Frontal cortex (tissue), 3 donors: ENCODE measurements at regions not wholly inside any gene's neighbourhood (a gene's known extent, or its start where the extent isn't known, plus 50 kb on each side); places are given as distances from the start of the nearest gene placed in this dataset.

ENCODE experiments used
- DNase-seq, 2 donors: peaks; one replicate each; pipeline ENCODE4 v3.0.0; 2012; ENCODE audit warnings: low spot score in 2 of 2
- FAIRE-seq: peaks from 2 replicates; lab custom pipeline; 2012; peaks lifted over from hg19 to GRCh38; lab: Jason Lieb, UNC
- donor health status: control.
- donor health status: control.
- donor health status: control.

DNA sequence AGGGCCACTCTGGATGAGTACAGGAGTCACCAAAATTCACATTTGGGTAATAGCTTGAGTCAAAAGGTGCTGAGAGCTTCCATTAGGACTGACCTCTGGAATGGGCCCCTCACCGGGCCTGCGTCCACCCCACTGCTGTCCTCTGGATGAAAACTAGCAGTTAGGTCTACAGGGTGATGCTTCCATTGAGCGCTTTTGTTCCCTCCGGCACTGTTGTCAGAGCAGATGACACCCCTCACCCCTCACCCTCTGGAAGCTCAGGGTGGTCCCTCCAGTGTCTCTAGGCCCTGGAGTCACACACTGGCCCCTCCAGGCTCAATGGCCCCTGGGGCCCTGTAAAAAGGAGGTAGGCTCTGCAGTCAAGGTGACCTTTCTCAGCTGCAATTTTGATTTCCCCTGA, 187.8 kb upstream of the GPR12 start:
- FAIRE-seq (no peak), DNase-seq (no peak)

GRCh38 chr13:26946684-26947343, 186.2 kb upstream of the GPR12 start:
- FAIRE-seq = no peak
- peak; percentile 29 to 57 for DNase-seq

DNA sequence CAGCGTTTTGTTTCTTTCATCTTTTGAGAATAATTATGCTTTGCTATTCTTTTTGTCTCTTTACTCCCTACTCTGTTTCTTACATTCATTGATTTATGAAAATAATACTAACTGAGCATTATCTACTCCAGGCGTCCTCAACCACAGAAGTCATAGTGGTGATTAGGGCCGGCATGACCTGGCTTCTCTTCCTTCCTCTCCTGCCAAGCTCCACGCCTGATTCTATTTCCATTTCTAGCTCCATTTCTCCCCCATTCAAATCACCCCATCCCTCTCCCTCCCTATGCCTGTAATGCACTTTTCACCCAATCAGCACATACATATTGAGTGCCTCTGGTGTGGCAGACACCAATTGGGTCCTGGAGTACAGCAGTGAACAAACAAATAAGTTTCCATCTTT, 183.2 kb upstream of the GPR12 start:
- DNase-seq (no peak), FAIRE-seq (no peak)

GRCh38 chr13:26942184-26942583, 181.6 kb upstream of the GPR12 start:
- DNase-seq = no peak
- FAIRE-seq = no peak

DNA sequence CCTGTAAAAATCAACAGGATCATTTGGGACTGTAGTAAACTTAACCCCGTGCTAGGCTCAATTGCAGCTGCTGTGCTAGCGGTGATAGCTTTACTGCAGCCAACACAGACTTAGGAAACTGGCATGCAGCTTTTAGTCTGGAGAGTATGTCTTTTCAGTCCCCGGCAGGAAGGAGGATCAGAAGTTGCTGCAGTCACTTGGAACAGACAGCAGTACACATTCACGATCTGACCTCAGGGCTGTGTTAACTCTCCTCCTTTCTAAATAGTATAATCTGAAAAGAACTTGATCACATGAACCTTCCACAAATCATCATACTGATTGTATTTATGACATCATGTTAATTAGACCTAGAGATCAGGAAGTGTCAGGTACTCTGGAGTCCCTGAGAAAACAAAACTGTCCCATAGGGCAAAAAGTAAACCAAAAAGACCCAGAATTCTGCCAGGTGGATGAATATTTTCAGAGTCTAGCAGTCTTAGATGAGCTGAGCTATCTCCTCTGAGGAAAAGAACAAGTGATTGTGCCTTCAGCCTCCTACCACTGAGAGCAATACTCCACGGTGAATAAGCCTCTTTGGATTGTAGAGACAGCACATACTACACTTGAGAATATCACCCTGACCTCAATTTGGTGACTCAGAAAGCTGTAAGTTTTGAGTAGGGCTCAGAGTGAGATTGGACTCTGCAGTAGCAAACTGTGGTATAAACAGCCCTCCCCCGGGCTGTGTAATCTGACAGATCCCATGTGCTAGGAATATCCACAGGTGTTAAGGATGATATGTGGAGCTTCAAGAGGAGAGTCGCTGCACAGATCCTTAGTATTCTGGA, 181.0 kb upstream of the GPR12 start:
- FAIRE-seq (no peak), DNase-seq (no peak)

DNA sequence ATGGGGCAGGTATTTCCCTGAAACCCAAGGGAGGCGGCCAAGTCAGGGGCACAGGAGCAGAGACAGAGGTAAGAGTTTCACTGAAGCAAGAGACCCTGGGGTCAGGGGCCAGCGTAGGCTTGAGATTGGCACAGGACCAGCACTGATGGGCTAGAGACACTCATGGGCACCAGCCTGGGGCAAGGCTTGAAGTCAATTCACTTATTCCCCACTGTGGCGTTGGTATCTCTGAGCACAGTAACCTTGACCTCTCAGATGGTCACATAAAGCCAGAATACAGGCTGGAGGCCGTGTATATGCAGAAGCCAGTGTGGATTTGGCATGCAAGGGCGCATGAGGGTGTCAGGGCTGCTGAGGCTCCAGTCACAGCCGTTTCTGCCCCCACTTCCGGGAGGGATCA, 173.5 kb upstream of the GPR12 start:
- DNase-seq (no peak), FAIRE-seq (no peak)

GRCh38 chr13:26932465-26932864, 171.9 kb upstream of the GPR12 start:
- DNase-seq (no peak), FAIRE-seq (no peak)

DNA sequence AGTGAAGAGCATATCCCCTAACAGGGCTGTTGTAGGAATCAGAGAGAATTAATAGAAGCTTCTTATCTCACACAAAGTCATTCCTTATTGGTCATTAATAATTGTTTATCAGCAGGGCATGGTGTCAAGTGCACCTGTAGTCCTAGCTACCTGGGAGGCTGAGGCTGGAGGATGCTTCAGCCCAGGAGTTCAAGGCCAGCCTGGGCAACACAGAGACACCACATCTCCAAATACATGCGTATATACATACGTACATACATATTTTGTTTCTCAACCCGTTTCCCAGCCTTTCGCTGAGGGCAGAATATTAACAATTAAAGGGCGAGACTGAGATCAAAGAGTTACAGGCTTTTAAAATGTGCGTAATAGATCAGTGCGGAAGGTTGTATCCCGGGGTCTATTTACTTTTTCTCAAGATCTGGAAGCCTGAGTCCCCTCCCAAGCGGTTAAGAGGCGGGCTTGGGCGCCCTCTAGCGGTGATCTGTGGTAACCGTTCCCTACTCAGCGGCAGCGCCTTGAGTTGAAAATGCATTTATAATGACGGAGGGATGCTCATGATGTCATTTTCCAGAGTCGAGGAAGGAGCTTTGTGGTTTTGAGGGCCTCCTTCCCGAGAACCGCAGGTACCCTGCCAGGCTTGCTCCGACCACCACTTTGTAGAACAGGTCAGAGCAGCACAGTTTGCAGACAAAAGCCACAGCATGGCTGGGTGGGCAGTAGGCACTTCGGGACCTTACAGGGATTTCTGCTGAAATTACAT, 169.6 kb upstream of the GPR12 start:
- DNase-seq (peak; percentile 33 to 77), FAIRE-seq (no peak)

DNA sequence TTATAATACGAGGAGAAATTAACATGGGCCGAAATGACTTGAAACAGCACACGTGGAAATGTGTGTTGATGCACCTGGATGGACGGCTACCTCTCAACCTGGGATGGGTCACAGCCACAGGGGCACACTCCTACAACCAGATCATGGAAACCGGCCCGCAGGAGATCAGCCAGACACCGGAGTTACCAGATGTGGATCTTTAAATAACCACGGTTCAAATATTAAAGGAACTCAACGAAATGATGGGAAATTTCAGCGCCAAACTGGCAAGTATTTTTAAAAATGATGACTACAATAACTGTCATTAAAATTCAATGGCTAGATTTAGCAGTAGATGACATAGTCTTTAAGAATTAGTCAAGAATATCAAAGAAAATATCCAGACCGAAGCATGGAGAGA, 166.9 kb upstream of the GPR12 start:
- FAIRE-seq (no peak), DNase-seq (no peak)

DNA sequence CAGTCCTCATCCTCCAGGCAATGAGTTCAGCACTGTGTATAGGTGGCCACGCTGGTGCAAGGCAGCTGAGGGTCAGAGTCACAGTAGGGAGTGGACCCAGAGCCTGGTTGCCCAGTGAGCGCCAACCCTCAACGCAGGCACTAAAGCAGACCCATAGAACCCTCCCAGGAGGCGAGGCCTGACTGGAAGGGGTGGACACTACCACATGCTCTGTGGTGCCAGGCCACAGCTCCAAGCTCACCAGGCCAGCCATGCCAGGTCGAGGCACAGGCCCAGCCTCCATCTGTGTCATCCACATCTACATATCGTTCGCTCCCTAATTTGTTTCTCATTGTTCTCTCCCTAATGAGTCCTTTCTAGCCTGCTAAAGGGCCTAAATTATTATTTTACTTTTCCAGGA, 165.8 kb upstream of the GPR12 start:
- DNase-seq (no peak), FAIRE-seq (no peak)

GRCh38 chr13:26923824-26924605, 163.4 kb upstream of the GPR12 start:
- FAIRE-seq = no peak
- DNase-seq = no peak

GRCh38 chr13:26921918-26922317, 161.3 kb upstream of the GPR12 start:
- FAIRE-seq (no peak), DNase-seq (no peak)

DNA sequence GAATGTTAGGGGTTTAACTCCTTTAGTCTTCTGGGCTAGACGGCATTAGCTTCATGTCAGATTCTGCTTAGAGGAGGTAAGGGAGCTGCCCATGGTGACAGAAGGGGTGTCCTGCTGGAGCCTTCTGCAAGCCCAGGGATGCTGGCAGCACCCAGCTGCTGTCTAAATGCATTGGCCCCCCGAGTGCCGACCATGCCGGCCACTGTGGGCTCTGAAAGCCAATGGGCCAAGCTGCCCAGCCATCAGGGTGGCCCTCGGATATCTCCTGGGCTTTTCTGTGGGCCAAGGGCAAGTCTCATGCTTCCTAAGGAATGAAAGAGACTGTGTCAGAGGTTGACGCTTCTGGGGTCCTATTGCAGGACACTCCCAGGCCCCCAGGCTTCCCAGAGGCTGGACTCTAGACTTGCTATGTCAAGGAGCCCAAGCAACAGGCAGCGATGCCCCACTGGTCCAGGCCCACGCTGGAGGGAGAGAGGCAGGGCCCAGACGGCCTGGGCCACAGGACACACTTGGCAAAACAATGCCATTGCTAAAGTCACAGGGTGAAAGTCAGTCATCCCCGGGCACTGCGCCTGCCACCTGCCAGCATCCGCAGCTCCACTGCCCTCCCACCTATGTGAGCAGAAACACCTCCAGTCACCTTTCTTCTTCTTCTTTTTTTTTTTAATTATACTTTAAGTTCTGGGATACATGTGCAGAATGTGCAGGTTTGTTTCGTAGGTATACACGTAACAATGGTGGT, 160.2 kb upstream of the GPR12 start:
- DNase-seq = no peak
- no peak for FAIRE-seq

- DNase-seq = no peak
- FAIRE-seq = no peak
Observed at GRCh38 chr13:26919732-26920131, 159.1 kb upstream of the GPR12 start.

GRCh38 chr13:26919311-26919710, 158.7 kb upstream of the GPR12 start:
- DNase-seq = no peak
- no peak for FAIRE-seq

DNA sequence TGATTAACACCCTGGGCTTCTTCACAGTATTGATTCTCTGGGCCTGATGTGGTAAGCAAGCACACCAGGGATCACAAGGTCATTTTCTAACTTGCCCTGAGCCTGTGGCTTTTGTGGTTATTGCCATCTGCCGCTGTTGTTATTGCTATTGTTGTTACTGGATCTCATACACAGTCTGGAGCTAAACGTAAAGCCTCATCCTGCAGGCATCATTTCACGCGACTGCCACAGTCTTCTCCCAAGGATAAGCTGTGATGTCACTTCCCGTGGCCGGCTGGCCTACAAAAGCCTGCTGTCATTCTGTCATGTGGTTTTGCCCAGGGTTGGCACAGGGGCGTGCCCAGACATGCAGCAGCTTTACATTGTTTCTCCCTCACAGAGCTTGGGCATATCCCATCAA, 154.0 kb upstream of the GPR12 start:
- no peak for FAIRE-seq
- DNase-seq = no peak

DNA sequence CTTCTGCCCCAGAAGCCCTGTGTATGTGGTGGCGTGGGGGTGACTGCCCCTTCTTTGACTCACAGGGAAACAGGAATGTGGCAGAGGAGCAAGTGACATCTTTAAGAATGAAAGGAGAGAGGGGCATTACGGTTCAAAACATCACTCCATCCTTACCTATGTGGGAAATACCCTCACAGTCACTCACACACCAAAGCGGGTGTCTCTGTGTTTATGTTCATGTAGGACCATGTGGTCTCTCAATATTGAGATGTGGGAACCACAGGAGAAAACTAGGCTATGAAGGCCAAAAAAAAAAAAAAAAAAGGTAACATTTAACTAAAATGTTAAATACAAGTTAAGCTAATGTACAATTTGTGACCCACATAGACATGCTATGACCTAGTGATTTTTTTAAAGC, 153.6 kb upstream of the GPR12 start:
- DNase-seq (no peak), FAIRE-seq (no peak)

DNA sequence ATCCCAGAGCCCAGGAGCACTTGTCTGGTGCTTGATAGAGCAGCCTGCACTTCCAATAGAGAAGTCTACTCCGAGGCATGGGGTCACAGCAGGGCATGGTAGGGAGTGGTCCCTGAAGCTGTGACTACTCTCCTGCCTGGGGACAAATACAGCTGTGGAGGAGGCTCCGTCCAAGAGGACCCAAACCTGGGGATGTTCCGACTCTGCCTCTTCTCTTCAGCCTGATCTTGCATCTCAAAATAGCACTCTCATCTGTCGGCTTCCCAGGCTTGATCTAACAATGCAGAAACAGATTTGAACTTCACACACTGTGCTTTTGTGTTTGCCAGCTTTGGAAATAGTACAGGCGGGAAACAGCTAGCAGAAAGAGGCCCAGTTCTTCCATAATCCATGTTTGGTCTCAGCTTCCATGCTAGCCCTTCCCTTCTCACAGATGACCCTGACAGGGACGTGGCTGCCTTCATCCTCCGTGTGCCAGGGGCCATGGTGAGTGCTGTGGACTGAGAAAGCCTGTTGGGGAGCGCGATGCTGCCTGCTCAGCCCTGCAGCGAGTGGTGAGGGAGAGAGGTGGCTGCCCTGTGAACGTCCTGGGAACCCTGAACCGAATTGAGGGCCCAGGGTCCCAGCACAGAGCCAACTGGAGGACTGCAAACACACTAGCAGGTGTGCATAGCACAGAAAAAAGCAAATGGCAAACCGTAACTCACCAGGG, 150.3 kb upstream of the GPR12 start:
- no peak for DNase-seq
- FAIRE-seq = no peak

- no peak for DNase-seq
- no peak for FAIRE-seq
Observed at GRCh38 chr13:26909477-26909876, 148.9 kb upstream of the GPR12 start.
